AG04450 (cell line): ENCODE measurements at regions not wholly inside any gene's neighbourhood (a gene's known extent, or its start where the extent isn't known, plus 50 kb on each side); places are given as distances from the start of the nearest gene placed in this dataset.

Experiments used
- CTCF ChIA-PET: fragments of 300-600, 350-600 bp; formaldehyde crosslinking; extraction: SDS; loops from one replicate; lab custom pipeline; 2022; ENCODE audit warnings: antibody characterized with exemption, inconsistent platforms; lab: Charles Lee
- POLR2A ChIA-PET: fragments of 350-600 bp; formaldehyde crosslinking; extraction: SDS; loops from one replicate; lab custom pipeline; 2021; ENCODE audit warnings: antibody characterized with exemption, inconsistent platforms; lab: Yijun Ruan, JAX
- DNase-seq: peaks from one replicate; pipeline ENCODE4 v3.0.0-alpha.2; 2011; ENCODE audit warnings: low read depth, low spot score
- H3K27ac ChIP-seq: one replicate; pipeline ENCODE4 v1.5.1; 2012; ENCODE audit warnings: low read depth, low read length, control low read depth
- H3K27me3 ChIP-seq: one replicate; pipeline ENCODE4 v1.6.0; 2012; ENCODE audit warnings: low read length; ENCODE audit not compliant: control insufficient read depth, insufficient read depth
- H3K4me3 ChIP-seq: 2 replicates; pipeline ENCODE4 v1.5.1; 2011; ENCODE audit warnings: mild to moderate bottlenecking, low read depth, low read length, control low read depth
- H3K9me3 ChIP-seq: 2 replicates; pipeline ENCODE4 v1.5.1; 2012; ENCODE audit warnings: low read length; ENCODE audit not compliant: control insufficient read depth, insufficient read depth
- TF ChIP-seq, protein P1 (sequence below): IDR thresholded peaks from 2 replicates; pipeline ENCODE4 v1.5.1; 2011; ENCODE audit warnings: low read depth, low read length, control low read depth, inconsistent platforms

DNA sequence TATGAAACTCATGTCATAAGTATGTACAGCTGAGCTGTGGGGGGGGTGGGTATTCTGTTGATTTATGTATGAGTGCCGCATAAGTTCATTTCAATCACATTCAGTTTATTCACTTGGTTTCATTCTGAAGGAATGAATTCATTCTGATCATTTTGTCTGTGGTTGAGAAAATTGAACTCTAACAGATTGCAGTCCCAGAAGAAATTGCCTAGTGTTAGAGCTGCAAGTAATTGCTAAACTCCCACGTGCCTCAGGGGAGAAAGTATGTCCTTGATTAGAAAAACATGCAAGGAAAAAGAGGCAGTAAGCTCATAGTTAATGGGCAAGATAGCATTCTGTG lies 442.4 kb upstream of the MGAT4C start:
- no peaks in the 10 kb centered on the region for H3K27me3 ChIP-seq
- CTCF ChIA-PET: no interaction called here
- H3K4me3 ChIP-seq: no peak overlapping the region
- no peak overlapping the region for H3K27ac ChIP-seq
- H3K9me3 ChIP-seq: no peaks in the 10 kb centered on the region
- POLR2A ChIA-PET: no interaction called here
- DNase-seq: no peak
- TF ChIP-seq, protein P1, sequence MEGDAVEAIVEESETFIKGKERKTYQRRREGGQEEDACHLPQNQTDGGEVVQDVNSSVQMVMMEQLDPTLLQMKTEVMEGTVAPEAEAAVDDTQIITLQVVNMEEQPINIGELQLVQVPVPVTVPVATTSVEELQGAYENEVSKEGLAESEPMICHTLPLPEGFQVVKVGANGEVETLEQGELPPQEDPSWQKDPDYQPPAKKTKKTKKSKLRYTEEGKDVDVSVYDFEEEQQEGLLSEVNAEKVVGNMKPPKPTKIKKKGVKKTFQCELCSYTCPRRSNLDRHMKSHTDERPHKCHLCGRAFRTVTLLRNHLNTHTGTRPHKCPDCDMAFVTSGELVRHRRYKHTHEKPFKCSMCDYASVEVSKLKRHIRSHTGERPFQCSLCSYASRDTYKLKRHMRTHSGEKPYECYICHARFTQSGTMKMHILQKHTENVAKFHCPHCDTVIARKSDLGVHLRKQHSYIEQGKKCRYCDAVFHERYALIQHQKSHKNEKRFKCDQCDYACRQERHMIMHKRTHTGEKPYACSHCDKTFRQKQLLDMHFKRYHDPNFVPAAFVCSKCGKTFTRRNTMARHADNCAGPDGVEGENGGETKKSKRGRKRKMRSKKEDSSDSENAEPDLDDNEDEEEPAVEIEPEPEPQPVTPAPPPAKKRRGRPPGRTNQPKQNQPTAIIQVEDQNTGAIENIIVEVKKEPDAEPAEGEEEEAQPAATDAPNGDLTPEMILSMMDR: no peak

DNA sequence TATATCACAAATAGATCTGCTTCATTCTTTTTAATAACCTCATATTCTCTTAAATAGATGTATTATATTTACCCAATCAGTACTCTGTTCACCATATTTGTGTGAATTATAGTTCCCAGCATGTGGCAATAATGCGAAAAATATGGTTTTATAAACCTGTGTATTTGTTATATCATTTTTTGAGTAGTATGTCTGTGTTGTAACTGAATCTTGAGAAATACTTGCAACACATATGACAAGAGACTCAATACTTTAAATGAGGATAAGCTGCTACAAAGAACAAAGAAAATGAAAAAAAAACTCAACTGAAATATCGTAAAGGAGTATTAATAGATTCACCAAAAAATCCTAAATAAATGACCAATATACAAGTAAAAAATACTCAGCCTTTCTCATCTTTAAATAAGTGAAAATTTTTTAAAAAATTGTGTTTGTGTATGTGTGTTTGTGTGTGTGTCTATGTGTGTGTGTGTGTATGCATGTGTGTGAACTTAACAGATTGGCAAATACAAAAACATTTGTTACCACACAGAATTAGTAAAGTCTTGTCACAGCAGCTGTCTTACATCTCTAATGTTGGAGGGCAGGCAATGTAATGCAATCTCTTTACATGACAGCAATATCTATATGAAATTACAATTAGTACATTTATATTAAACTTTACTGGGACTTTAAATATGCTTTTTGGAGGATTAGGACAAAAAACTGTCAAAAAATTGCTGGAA lies 441.9 kb upstream of the MGAT4C start:
- no peak for DNase-seq
- POLR2A ChIA-PET: no interaction called here

DNA sequence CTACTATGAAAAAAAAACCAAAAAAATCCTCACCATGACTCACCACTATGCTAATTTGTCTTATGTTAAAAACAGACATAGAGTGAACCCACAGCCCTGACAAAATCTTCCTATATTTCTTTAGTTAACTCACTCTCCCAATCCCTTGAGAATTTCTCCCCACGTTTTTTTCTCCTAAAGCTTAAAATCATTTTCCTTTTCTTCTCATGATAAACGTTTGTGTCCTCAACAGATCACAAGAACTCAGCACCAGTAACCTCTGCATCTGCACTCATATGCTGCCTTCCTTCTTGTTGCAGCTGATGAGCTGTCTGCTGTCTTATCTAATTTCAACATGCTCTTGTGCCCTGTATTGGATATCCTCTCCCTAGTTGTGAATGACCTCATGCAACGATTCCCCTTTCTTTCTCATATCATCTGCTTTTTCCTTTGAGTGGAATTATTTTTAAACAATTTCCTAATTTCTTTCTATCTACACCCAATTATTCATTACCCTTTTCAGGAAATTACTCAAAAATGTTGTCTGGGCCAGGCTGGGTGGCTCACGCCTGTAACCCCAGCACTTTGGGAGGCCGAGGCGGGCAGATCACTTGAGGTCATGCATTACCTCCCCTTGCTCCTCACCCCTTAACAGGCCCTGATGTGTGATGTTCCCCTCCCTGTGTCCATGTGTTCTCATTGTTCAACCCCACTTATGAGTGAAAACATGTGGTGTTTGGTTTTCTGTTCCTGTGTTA lies 427.5 kb upstream of the MGAT4C start:
- CTCF ChIA-PET: interaction anchor here (1.3 kb wide), 1 partner anchor 10 kb away, joined by 6 read pairs; no protein-coding TSS in a partner anchor
- Histone ChIP-seq H3K27me3 (no peaks in the 10 kb centered on the region), H3K9me3 (no peaks in the 10 kb centered on the region), H3K27ac (no peak overlapping the region), H3K4me3 (no peak overlapping the region)
- POLR2A ChIA-PET: no interaction called here
- peak; percentile 13 for DNase-seq
- TF ChIP-seq, protein P1: no peak

More for the DNA sequence above, 441.9 kb upstream of the MGAT4C start:
- TF ChIP-seq, protein P1: no peak
- CTCF ChIA-PET: no interaction called here
- Histone ChIP-seq H3K27me3 (no peaks in the 10 kb centered on the region), H3K9me3 (no peaks in the 10 kb centered on the region), H3K4me3 (no peak overlapping the region), H3K27ac (no peak overlapping the region)

DNA sequence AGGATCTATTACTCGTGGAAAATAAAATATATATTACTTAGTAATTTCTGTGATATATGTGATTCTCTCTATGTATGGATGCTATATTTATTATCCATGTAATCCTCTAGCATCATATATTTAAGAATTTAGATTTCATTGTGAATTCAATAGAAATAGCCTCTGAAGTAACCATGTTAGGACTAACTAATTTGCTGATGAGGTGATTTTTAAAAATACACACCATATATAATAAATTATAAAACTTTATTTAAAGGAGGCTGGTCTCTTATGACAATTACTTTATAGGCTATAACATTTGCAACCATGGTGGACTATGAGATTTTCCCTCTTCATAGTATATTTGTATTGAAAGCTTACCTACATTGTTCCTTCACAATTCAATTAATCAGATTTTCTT lies 424.9 kb upstream of the MGAT4C start:
- no peak overlapping the region for H3K4me3 ChIP-seq
- ChIA-PET POLR2A (no interaction called here), CTCF (no interaction called here)
- no peaks in the 10 kb centered on the region for H3K27me3 ChIP-seq
- H3K27ac ChIP-seq: no peak overlapping the region
- TF ChIP-seq, protein P1: no peak
- DNase-seq: no peak
- no peaks in the 10 kb centered on the region for H3K9me3 ChIP-seq

DNA sequence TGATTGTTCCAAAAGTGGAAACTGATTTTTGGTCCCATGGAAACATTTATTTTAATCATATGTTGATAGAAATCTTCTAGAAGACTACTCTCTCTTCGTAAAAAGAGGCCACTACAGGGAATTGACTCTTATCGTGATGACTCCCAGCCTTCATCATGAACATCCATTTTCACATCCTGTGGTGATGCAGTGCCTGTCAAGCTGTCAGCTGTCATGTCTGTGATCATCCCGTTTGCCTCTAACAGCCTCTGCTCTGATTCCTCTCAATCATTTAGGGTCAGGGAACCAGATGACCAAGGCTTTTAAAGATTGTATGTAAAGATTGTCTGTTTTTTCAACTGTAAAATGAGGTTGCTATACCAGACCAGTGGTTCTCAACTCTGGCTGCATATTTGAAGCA lies 419.0 kb upstream of the MGAT4C start:
- ChIA-PET CTCF (no interaction called here), POLR2A (no interaction called here)
- Histone ChIP-seq H3K27me3 (no peaks in the 10 kb centered on the region), H3K27ac (no peak overlapping the region), H3K9me3 (no peaks in the 10 kb centered on the region), H3K4me3 (no peak overlapping the region)
- TF ChIP-seq, protein P1: no peak
- no peak for DNase-seq
